ENCODE measurements at regions not wholly inside any gene's neighbourhood (a gene's known extent, or its start where the extent isn't known, plus 50 kb on each side); places are given as distances from the start of the nearest gene placed in this dataset.

DNA sequence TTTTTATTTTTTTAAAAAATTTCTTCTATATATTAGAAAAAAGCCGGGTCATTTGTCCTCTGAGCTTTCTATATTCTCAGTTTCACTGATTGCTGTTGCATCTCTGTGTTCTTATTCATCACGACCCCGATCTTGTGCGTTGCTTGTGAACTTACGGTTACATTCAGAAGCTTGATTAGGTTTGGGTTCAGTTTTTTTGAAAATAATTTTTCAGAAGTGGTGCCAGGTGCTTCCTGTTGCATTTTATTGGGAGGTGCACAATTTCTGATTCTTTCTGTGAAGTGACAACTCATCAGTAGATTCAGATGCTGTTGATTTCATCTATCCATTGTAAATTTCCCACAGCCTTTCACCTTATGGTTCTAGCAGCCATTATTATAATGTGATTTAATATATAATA, 147.3 kb downstream of the INHBB start:
- TF ChIP-seq POLR2AphosphoS5 (IDR thresholded peaks at IDR 0.05; ENCODE audit: low read depth, low read length): no peak
- TF ChIP-seq TAF1 (IDR thresholded peaks at IDR 0.05; ENCODE audit: borderline replicate concordance, low read depth, low read length): no peak
- no peak for TF ChIP-seq POLR2A (IDR thresholded peaks at IDR 0.05; ENCODE audit: low read depth, low read length)
